H1 (cell line): ENCODE measurements at regions not wholly inside any gene's neighbourhood (a gene's known extent, or its start where the extent isn't known, plus 50 kb on each side); places are given as distances from the start of the nearest gene placed in this dataset.

Experiments used
- CTCF ChIA-PET: fragments of 300-600 bp; sonication (Branson Sonifier 250); formaldehyde crosslinking; loops from one replicate; lab custom pipeline; 2021; ENCODE audit not compliant: partially characterized antibody; lab: Charles Lee
- POLR2A ChIA-PET: fragments of 300-600 bp; sonication (Branson Sonifier 250); formaldehyde crosslinking; loops from one replicate; lab custom pipeline; 2021; ENCODE audit warnings: inconsistent platforms; ENCODE audit not compliant: partially characterized antibody; lab: Charles Lee
- DNase-seq, 2 experiments: peaks; one replicate each; pipeline versions ENCODE4 v3.0.0 to v3.0.0-alpha.2; 2010 to 2022; ENCODE audit warnings: low spot score in 2 of 2, low read depth in 1 of 2, mixed read lengths in 1 of 2
- FAIRE-seq: peaks from 2 replicates; lab custom pipeline; 2011; peaks lifted over from hg19 to GRCh38; lab: Jason Lieb, UNC
- H2AFZ ChIP-seq: 2 replicates; pipeline ENCODE4 v1.8.1; 2012; ENCODE audit warnings: low read length, inconsistent platforms
- H2AK5ac ChIP-seq: 2 replicates; pipeline ENCODE4 v1.6.1; 2013; ENCODE audit warnings: low read depth, low read length
- H2BK120ac ChIP-seq: replicated peaks from 2 replicates; pipeline ENCODE3; 2013; ENCODE audit warnings: low read depth, low read length, inconsistent platforms
- H2BK12ac ChIP-seq: 2 replicates; pipeline ENCODE4 v1.6.1; 2013; ENCODE audit warnings: low read depth, low read length
- H2BK15ac ChIP-seq: 2 replicates; pipeline ENCODE4 v1.6.1; 2013; ENCODE audit warnings: low read length
- H2BK20ac ChIP-seq: 2 replicates; pipeline ENCODE4 v1.6.1; 2013; ENCODE audit warnings: low read length
- H2BK5ac ChIP-seq: 2 replicates; pipeline ENCODE4 v1.6.1; 2013; ENCODE audit warnings: low read depth, low read length
- H3K14ac ChIP-seq: 2 replicates; pipeline ENCODE4 v1.6.1; 2013; ENCODE audit warnings: inconsistent platforms; ENCODE audit not compliant: insufficient read length
- H3K18ac ChIP-seq: 2 replicates; pipeline ENCODE4 v1.6.1; 2013; ENCODE audit warnings: low read length; ENCODE audit errors: extremely low read depth
- H3K23ac ChIP-seq: 2 replicates; pipeline ENCODE4 v1.6.1; 2013; ENCODE audit warnings: inconsistent platforms; ENCODE audit not compliant: insufficient read length
- H3K23me2 ChIP-seq: 2 replicates; pipeline ENCODE4 v1.6.1; 2013; ENCODE audit warnings: low read depth, low read length
- H3K27ac ChIP-seq: 2 replicates; pipeline ENCODE4 v1.6.1; 2011; ENCODE audit warnings: low read depth, low read length, inconsistent platforms
- H3K27me3 ChIP-seq, 4 experiments: replicated peaks in 1 of 4; 1 replicate in 1 of 4; 2 replicates in 3 of 4; pipeline versions ENCODE4 v1.6.1 to v1.8.1; 2011 to 2013; ENCODE audit warnings: low read length in 3 of 4, mild to moderate bottlenecking in 3 of 4, inconsistent platforms in 2 of 4, mixed read lengths in 2 of 4, moderate library complexity in 1 of 4; ENCODE audit not compliant: control insufficient read depth in 3 of 4, insufficient read depth in 3 of 4; ENCODE audit errors: extremely low read depth in 1 of 4
- H3K36me3 ChIP-seq, 4 experiments: 2 replicates each; pipeline versions ENCODE4 v1.6.1 to v1.8.1; 2011 to 2013; ENCODE audit warnings: mild to moderate bottlenecking in 4 of 4, low read length in 3 of 4, moderate library complexity in 2 of 4, control low read depth in 1 of 4, inconsistent platforms in 1 of 4; ENCODE audit not compliant: insufficient read depth in 4 of 4, control insufficient read depth in 2 of 4
- H3K4ac ChIP-seq: replicated peaks from 2 replicates; pipeline ENCODE3; 2013; ENCODE audit warnings: low read length, low read depth, mixed read lengths, inconsistent platforms; ENCODE audit not compliant: insufficient read length
- H3K4me1 ChIP-seq, 4 experiments: replicated peaks in 1 of 4; 1 replicate in 1 of 4; 2 replicates in 3 of 4; pipeline versions ENCODE4 v1.6.1 to v1.8.1; 2011 to 2013; ENCODE audit warnings: low read length in 3 of 4, inconsistent platforms in 2 of 4, mixed read lengths in 1 of 4; ENCODE audit not compliant: insufficient read depth in 4 of 4, control insufficient read depth in 3 of 4
- H3K4me2 ChIP-seq, 2 experiments: 2 replicates each; pipeline versions ENCODE4 v1.6.1 to v1.8.1; 2011 to 2013; ENCODE audit warnings: low read depth in 2 of 2, low read length in 2 of 2, control low read depth in 1 of 2, inconsistent platforms in 1 of 2, mild to moderate bottlenecking in 1 of 2; ENCODE audit not compliant: insufficient read depth in 1 of 2
- H3K4me3 ChIP-seq, 4 experiments: fragments of 200-600, 300-600 bp in 1 of 4; sonication (generic), shearing (Covaris generic), sonication (Bioruptor Twin) in 1 of 4; 2 replicates each; pipeline versions ENCODE4 v1.5.1 to v1.8.1; 2011 to 2016; ENCODE audit warnings: low read length in 4 of 4, low read depth in 3 of 4, control low read depth in 2 of 4, inconsistent platforms in 2 of 4, mild to moderate bottlenecking in 2 of 4, mixed read lengths in 1 of 4, moderate library complexity in 1 of 4; ENCODE audit not compliant: insufficient read depth in 2 of 4; ENCODE audit errors: extremely low read depth in 1 of 4
- H3K56ac ChIP-seq: replicated peaks from 2 replicates; pipeline ENCODE3; 2013; ENCODE audit warnings: low read depth, mild to moderate bottlenecking, mixed read lengths, low read length, inconsistent platforms; ENCODE audit not compliant: insufficient read length
- H3K79me1 ChIP-seq: 2 replicates; pipeline ENCODE4 v1.6.1; 2013; ENCODE audit warnings: low read depth, low read length, control low read depth
- H3K79me2 ChIP-seq, 2 experiments: 2 replicates each; pipeline versions ENCODE4 v1.6.1 to v1.8.1; 2012 to 2013; ENCODE audit warnings: low read length in 2 of 2, mild to moderate bottlenecking in 2 of 2, inconsistent platforms in 1 of 2; ENCODE audit not compliant: insufficient read depth in 2 of 2, control insufficient read depth in 1 of 2
- H3K9ac ChIP-seq, 4 experiments: replicated peaks in 1 of 4; 1 replicate in 1 of 4; 2 replicates in 3 of 4; pipeline versions ENCODE4 v1.6.1 to v1.8.1; 2011 to 2013; ENCODE audit warnings: low read depth in 3 of 4, low read length in 3 of 4, control low read depth in 2 of 4, mild to moderate bottlenecking in 2 of 4, moderate library complexity in 2 of 4, inconsistent platforms in 1 of 4; ENCODE audit errors: extremely low read depth in 1 of 4
- H3K9me3 ChIP-seq, 2 experiments: 2 replicates each; pipeline versions ENCODE4 v1.6.1 to v1.8.1; 2012 to 2013; ENCODE audit warnings: mild to moderate bottlenecking in 2 of 2, moderate library complexity in 2 of 2, control low read depth in 1 of 2, inconsistent platforms in 1 of 2, low read depth in 1 of 2, low read length in 1 of 2, mixed read lengths in 1 of 2; ENCODE audit not compliant: insufficient read depth in 2 of 2
- H4K20me1 ChIP-seq, 2 experiments: replicated peaks in 1 of 2; 2 replicates each; pipeline versions ENCODE3 to v1.8.1; 2011 to 2013; ENCODE audit warnings: inconsistent platforms in 2 of 2, low read length in 2 of 2, mild to moderate bottlenecking in 1 of 2; ENCODE audit not compliant: insufficient read depth in 2 of 2, control insufficient read depth in 1 of 2
- H4K5ac ChIP-seq: 2 replicates; pipeline ENCODE4 v1.6.1; 2013; ENCODE audit warnings: low read length, low read depth, mixed read lengths, inconsistent platforms; ENCODE audit not compliant: insufficient read length
- H4K8ac ChIP-seq: 2 replicates; pipeline ENCODE4 v1.8.0; 2013; ENCODE audit warnings: mild to moderate bottlenecking, moderate library complexity, low read length, inconsistent platforms; ENCODE audit not compliant: insufficient read depth; ENCODE audit errors: extremely low read depth
- H4K91ac ChIP-seq: replicated peaks from 2 replicates; pipeline ENCODE3; 2013; ENCODE audit warnings: low read length, mixed read lengths, inconsistent platforms; ENCODE audit not compliant: insufficient read length
- CBX5 ChIP-seq: fragments of 300-800, 300-1000 bp; sonication (generic); IDR thresholded peaks from 2 replicates; pipeline ENCODE4 v1.7.1; 2016; ENCODE audit warnings: antibody characterized with exemption, low read length, low read depth
- CEBPB ChIP-seq: IDR thresholded peaks from 2 replicates; pipeline ENCODE4 v1.6.1; 2012; ENCODE audit warnings: low read depth, low read length
- CTCF ChIP-seq, 3 experiments: IDR thresholded peaks; 1 replicate in 2 of 3; 2 replicates in 1 of 3; pipeline versions ENCODE4 v1.5.1 to v1.6.1; 2011; ENCODE audit warnings: low read length in 3 of 3, mild to moderate bottlenecking in 3 of 3, inconsistent platforms in 2 of 3, low read depth in 1 of 3, moderate library complexity in 1 of 3; ENCODE audit not compliant: insufficient read depth in 1 of 3; ENCODE audit errors: control extremely low read depth in 1 of 3
- EZH2 ChIP-seq: fragments of 200-600 bp; sonication (generic); IDR thresholded peaks from 2 replicates; pipeline ENCODE4 v1.7.1; 2012; ENCODE audit warnings: low read depth, mild to moderate bottlenecking, moderate library complexity, low read length, inconsistent platforms; ENCODE audit not compliant: severe bottlenecking
- RAD21 ChIP-seq, 2 experiments: IDR thresholded peaks in 1 of 2; conservative IDR thresholded peaks in 1 of 2; 2 replicates each; pipeline ENCODE4 v1.6.1; 2011; ENCODE audit warnings: low read depth in 2 of 2, low read length in 2 of 2, improper control_type of control experiment in 1 of 2, inconsistent platforms in 1 of 2, mild to moderate bottlenecking in 1 of 2, moderate library complexity in 1 of 2
- WGBS, 2 experiments: shearing (Covaris generic) in 1 of 2; methylation state at CpG; one replicate each; pipeline versions ENCODE4 v1.1.6 to v1.1.7; 2013 to 2015; ENCODE audit warnings: low lambda C conversion rate in 2 of 2, mixed read lengths in 2 of 2, inconsistent platforms in 1 of 2, low coverage in 1 of 2, missing lambda C conversion rate in 1 of 2; ENCODE audit not compliant: insufficient replicate concordance in 2 of 2, insufficient coverage in 1 of 2, insufficient read length in 1 of 2; ENCODE audit errors: extremely low coverage in 1 of 2, missing lambda C conversion rate in 1 of 2; 5-methylcytosine and 5-hydroxymethylcytosine counted together

GRCh38 chr2:177056481-177056929, 156.1 kb upstream of the HNRNPA3 start:
- POLR2A ChIA-PET: interaction anchor here (1.1 kb wide), 1 partner anchor 113 kb away, joined by 3 read pairs; no protein-coding TSS in a partner anchor
- Histone ChIP-seq H3K79me2 (no peaks in the 10 kb centered on the region), H2BK120ac (no peak overlapping the region), H4K5ac (no peak overlapping the region), H2BK15ac (no peak overlapping the region), H3K18ac (no peak overlapping the region), H3K4me2 (no peak overlapping the region), H2BK20ac (no peak overlapping the region), H3K23ac (no peak overlapping the region), H2BK12ac (no peak overlapping the region), H3K27ac (no peak overlapping the region), H3K36me3 (no peaks in the 10 kb centered on the region), H3K9me3 (no peaks in the 10 kb centered on the region), H3K56ac (no peak overlapping the region), H3K4ac (no peak overlapping the region), H4K91ac (no peak overlapping the region), H3K27me3 (no peaks in the 10 kb centered on the region), H3K9ac (no peak overlapping the region), H2AK5ac (no peak overlapping the region), H3K4me1 (no peaks in the 10 kb centered on the region), H3K14ac (no peak overlapping the region), H4K20me1 (no peaks in the 10 kb centered on the region), H2AFZ (peak overlapping the region; percentile 65), H2BK5ac (no peak overlapping the region), H3K23me2 (no peaks in the 10 kb centered on the region), H4K8ac (no peak overlapping the region), H3K4me3 (no peak overlapping the region), H3K79me1 (no peaks in the 10 kb centered on the region)
- CTCF ChIA-PET: interaction anchor here (0.6 to 5.0 kb wide), 25 partner anchors 8 to 405 kb away, joined by 3 to 28 read pairs (median 3); no protein-coding TSS in a partner anchor
- 71% methylated on average over 5 of the region's 5 CpGs; no CpG with 5 or more reads in 1 of the 2 experiments for WGBS, 2 experiments
- FAIRE-seq (peak; percentile 32), DNase-seq (no peak)
- TF ChIP-seq EZH2 (no peak), CEBPB (no peak), CBX5 (no peak), RAD21 (IDR thresholded peaks at IDR 0.05 in 1 of 2, conservative IDR thresholded peaks at IDR 0.05 in 1 of 2; ENCODE audit: low read depth in 2 of 2, low read length in 2 of 2) (peak; percentile 49 to 57), CTCF (IDR thresholded peaks at IDR 0.05; ENCODE audit: control extremely low read depth in 1 of 3, insufficient read depth in 1 of 3, low read depth in 1 of 3, low read length in 3 of 3) (peak; percentile 45 to 68 (median 49))
